IMR-90 (cell line): ENCODE measurements at regions not wholly inside any gene's neighbourhood (a gene's known extent, or its start where the extent isn't known, plus 50 kb on each side); places are given as distances from the start of the nearest gene placed in this dataset.

Experiments used
- BHLHE40 ChIP-seq: fragments of 150-350 bp; IDR thresholded peaks from 2 replicates; pipeline ENCODE4 v1.6.1; 2016; ENCODE audit warnings: mild to moderate bottlenecking, low read depth, low read length
- CEBPB ChIP-seq: IDR thresholded peaks from 2 replicates; pipeline ENCODE4 v1.6.1; 2012; ENCODE audit warnings: low read depth, low read length, improper control_type of control experiment
- CHD1 ChIP-seq: IDR thresholded peaks from 2 replicates; pipeline ENCODE4 v1.6.1; 2012; ENCODE audit warnings: low read depth, low read length, improper control_type of control experiment
- CTCF ChIP-seq: conservative IDR thresholded peaks from 2 replicates; pipeline ENCODE4 v1.5.1; 2012; ENCODE audit warnings: mild to moderate bottlenecking, low read depth, low read length, improper control_type of control experiment
- ELK1 ChIP-seq: fragments of 150-350 bp; IDR thresholded peaks from 2 replicates; pipeline ENCODE4 v1.6.1; 2016; ENCODE audit warnings: low read depth, mild to moderate bottlenecking, low read length, moderate library complexity, borderline replicate concordance
- FOS ChIP-seq: fragments of 150-350 bp; IDR thresholded peaks from 2 replicates; pipeline ENCODE4 v1.6.1; 2016; ENCODE audit warnings: low read depth, low read length
- MAZ ChIP-seq: IDR thresholded peaks from 2 replicates; pipeline ENCODE4 v1.6.1; 2012; ENCODE audit warnings: low read depth, mild to moderate bottlenecking, low read length, improper control_type of control experiment, moderate library complexity, borderline replicate concordance
- POLR2A ChIP-seq: IDR thresholded peaks from 2 replicates; pipeline ENCODE4 v1.6.1; 2012; ENCODE audit warnings: mild to moderate bottlenecking, low read depth, low read length
- RAD21 ChIP-seq: IDR thresholded peaks from 2 replicates; pipeline ENCODE4 v1.6.1; 2012; ENCODE audit warnings: low read length, improper control_type of control experiment
- RCOR1 ChIP-seq: IDR thresholded peaks from 2 replicates; pipeline ENCODE4 v1.6.1; 2012; ENCODE audit warnings: mild to moderate bottlenecking, low read length, improper control_type of control experiment; ENCODE audit not compliant: insufficient replicate concordance
- RFX5 ChIP-seq: IDR thresholded peaks from 2 replicates; pipeline ENCODE4 v1.8.0; 2012; ENCODE audit warnings: low read depth, mild to moderate bottlenecking, low read length, moderate library complexity
- SMC3 ChIP-seq: fragments of 150-350 bp; IDR thresholded peaks from 2 replicates; pipeline ENCODE4 v1.6.1; 2016; ENCODE audit warnings: low read depth, mild to moderate bottlenecking, antibody characterized with exemption, low read length, moderate library complexity
- USF2 ChIP-seq: fragments of 150-350 bp; IDR thresholded peaks from 2 replicates; pipeline ENCODE4 v1.6.1; 2017; ENCODE audit warnings: mild to moderate bottlenecking, antibody characterized with exemption, low read length, low read depth

GRCh38 chr7:125032943-125033342, 103.3 kb upstream of the POT1 start:
- no peak for TF ChIP-seq RCOR1
- TF ChIP-seq CTCF, result no peak
- no peak for TF ChIP-seq POLR2A
- no peak for TF ChIP-seq CEBPB
- no peak for TF ChIP-seq RAD21
- no peak for TF ChIP-seq BHLHE40
- no peak for TF ChIP-seq SMC3
- no peak for TF ChIP-seq MAZ
- no peak for TF ChIP-seq FOS
- TF ChIP-seq USF2, result no peak
- TF ChIP-seq RFX5, result no peak
- TF ChIP-seq CHD1, result no peak
- no peak for TF ChIP-seq ELK1
